H1 (cell line): ENCODE measurements at regions not wholly inside any gene's neighbourhood (a gene's known extent, or its start where the extent isn't known, plus 50 kb on each side); places are given as distances from the start of the nearest gene placed in this dataset.
A peak's percentile ranks its signal among the peaks of the same experiment; 100 is the strongest.

Experiments used
- CTCF ChIA-PET: fragments of 300-600 bp; sonication (Branson Sonifier 250); formaldehyde crosslinking; loops from one replicate; lab custom pipeline; 2021; ENCODE audit not compliant: partially characterized antibody; lab: Charles Lee
- POLR2A ChIA-PET: fragments of 300-600 bp; sonication (Branson Sonifier 250); formaldehyde crosslinking; loops from one replicate; lab custom pipeline; 2021; ENCODE audit warnings: inconsistent platforms; ENCODE audit not compliant: partially characterized antibody; lab: Charles Lee
- DNase-seq, 2 experiments: peaks; one replicate each; pipeline versions ENCODE4 v3.0.0 to v3.0.0-alpha.2; 2010 to 2022; ENCODE audit warnings: low spot score in 2 of 2, low read depth in 1 of 2, mixed read lengths in 1 of 2
- FAIRE-seq: peaks from 2 replicates; lab custom pipeline; 2011; peaks lifted over from hg19 to GRCh38; lab: Jason Lieb, UNC
- H2AFZ ChIP-seq: 2 replicates; pipeline ENCODE4 v1.8.1; 2012; ENCODE audit warnings: low read length, inconsistent platforms
- H2AK5ac ChIP-seq: 2 replicates; pipeline ENCODE4 v1.6.1; 2013; ENCODE audit warnings: low read depth, low read length
- H2BK120ac ChIP-seq: replicated peaks from 2 replicates; pipeline ENCODE3; 2013; ENCODE audit warnings: low read depth, low read length, inconsistent platforms
- H2BK12ac ChIP-seq: 2 replicates; pipeline ENCODE4 v1.6.1; 2013; ENCODE audit warnings: low read depth, low read length
- H2BK15ac ChIP-seq: 2 replicates; pipeline ENCODE4 v1.6.1; 2013; ENCODE audit warnings: low read length
- H2BK20ac ChIP-seq: 2 replicates; pipeline ENCODE4 v1.6.1; 2013; ENCODE audit warnings: low read length
- H2BK5ac ChIP-seq: 2 replicates; pipeline ENCODE4 v1.6.1; 2013; ENCODE audit warnings: low read depth, low read length
- H3K14ac ChIP-seq: 2 replicates; pipeline ENCODE4 v1.6.1; 2013; ENCODE audit warnings: inconsistent platforms; ENCODE audit not compliant: insufficient read length
- H3K18ac ChIP-seq: 2 replicates; pipeline ENCODE4 v1.6.1; 2013; ENCODE audit warnings: low read length; ENCODE audit errors: extremely low read depth
- H3K23ac ChIP-seq: 2 replicates; pipeline ENCODE4 v1.6.1; 2013; ENCODE audit warnings: inconsistent platforms; ENCODE audit not compliant: insufficient read length
- H3K23me2 ChIP-seq: 2 replicates; pipeline ENCODE4 v1.6.1; 2013; ENCODE audit warnings: low read depth, low read length
- H3K27ac ChIP-seq: 2 replicates; pipeline ENCODE4 v1.6.1; 2011; ENCODE audit warnings: low read depth, low read length, inconsistent platforms
- H3K27me3 ChIP-seq, 4 experiments: replicated peaks in 1 of 4; 1 replicate in 1 of 4; 2 replicates in 3 of 4; pipeline versions ENCODE4 v1.6.1 to v1.8.1; 2011 to 2013; ENCODE audit warnings: low read length in 3 of 4, mild to moderate bottlenecking in 3 of 4, inconsistent platforms in 2 of 4, mixed read lengths in 2 of 4, moderate library complexity in 1 of 4; ENCODE audit not compliant: control insufficient read depth in 3 of 4, insufficient read depth in 3 of 4; ENCODE audit errors: extremely low read depth in 1 of 4
- H3K36me3 ChIP-seq, 4 experiments: 2 replicates each; pipeline versions ENCODE4 v1.6.1 to v1.8.1; 2011 to 2013; ENCODE audit warnings: mild to moderate bottlenecking in 4 of 4, low read length in 3 of 4, moderate library complexity in 2 of 4, control low read depth in 1 of 4, inconsistent platforms in 1 of 4; ENCODE audit not compliant: insufficient read depth in 4 of 4, control insufficient read depth in 2 of 4
- H3K4ac ChIP-seq: replicated peaks from 2 replicates; pipeline ENCODE3; 2013; ENCODE audit warnings: low read length, low read depth, mixed read lengths, inconsistent platforms; ENCODE audit not compliant: insufficient read length
- H3K4me1 ChIP-seq, 4 experiments: replicated peaks in 1 of 4; 1 replicate in 1 of 4; 2 replicates in 3 of 4; pipeline versions ENCODE4 v1.6.1 to v1.8.1; 2011 to 2013; ENCODE audit warnings: low read length in 3 of 4, inconsistent platforms in 2 of 4, mixed read lengths in 1 of 4; ENCODE audit not compliant: insufficient read depth in 4 of 4, control insufficient read depth in 3 of 4
- H3K4me2 ChIP-seq, 2 experiments: 2 replicates each; pipeline versions ENCODE4 v1.6.1 to v1.8.1; 2011 to 2013; ENCODE audit warnings: low read depth in 2 of 2, low read length in 2 of 2, control low read depth in 1 of 2, inconsistent platforms in 1 of 2, mild to moderate bottlenecking in 1 of 2; ENCODE audit not compliant: insufficient read depth in 1 of 2
- H3K4me3 ChIP-seq, 4 experiments: fragments of 200-600, 300-600 bp in 1 of 4; sonication (generic), shearing (Covaris generic), sonication (Bioruptor Twin) in 1 of 4; 2 replicates each; pipeline versions ENCODE4 v1.5.1 to v1.8.1; 2011 to 2016; ENCODE audit warnings: low read length in 4 of 4, low read depth in 3 of 4, control low read depth in 2 of 4, inconsistent platforms in 2 of 4, mild to moderate bottlenecking in 2 of 4, mixed read lengths in 1 of 4, moderate library complexity in 1 of 4; ENCODE audit not compliant: insufficient read depth in 2 of 4; ENCODE audit errors: extremely low read depth in 1 of 4
- H3K56ac ChIP-seq: replicated peaks from 2 replicates; pipeline ENCODE3; 2013; ENCODE audit warnings: low read depth, mild to moderate bottlenecking, mixed read lengths, low read length, inconsistent platforms; ENCODE audit not compliant: insufficient read length
- H3K79me1 ChIP-seq: 2 replicates; pipeline ENCODE4 v1.6.1; 2013; ENCODE audit warnings: low read depth, low read length, control low read depth
- H3K79me2 ChIP-seq, 2 experiments: 2 replicates each; pipeline versions ENCODE4 v1.6.1 to v1.8.1; 2012 to 2013; ENCODE audit warnings: low read length in 2 of 2, mild to moderate bottlenecking in 2 of 2, inconsistent platforms in 1 of 2; ENCODE audit not compliant: insufficient read depth in 2 of 2, control insufficient read depth in 1 of 2
- H3K9ac ChIP-seq, 4 experiments: replicated peaks in 1 of 4; 1 replicate in 1 of 4; 2 replicates in 3 of 4; pipeline versions ENCODE4 v1.6.1 to v1.8.1; 2011 to 2013; ENCODE audit warnings: low read depth in 3 of 4, low read length in 3 of 4, control low read depth in 2 of 4, mild to moderate bottlenecking in 2 of 4, moderate library complexity in 2 of 4, inconsistent platforms in 1 of 4; ENCODE audit errors: extremely low read depth in 1 of 4
- H3K9me3 ChIP-seq, 2 experiments: 2 replicates each; pipeline versions ENCODE4 v1.6.1 to v1.8.1; 2012 to 2013; ENCODE audit warnings: mild to moderate bottlenecking in 2 of 2, moderate library complexity in 2 of 2, control low read depth in 1 of 2, inconsistent platforms in 1 of 2, low read depth in 1 of 2, low read length in 1 of 2, mixed read lengths in 1 of 2; ENCODE audit not compliant: insufficient read depth in 2 of 2
- H4K20me1 ChIP-seq, 2 experiments: replicated peaks in 1 of 2; 2 replicates each; pipeline versions ENCODE3 to v1.8.1; 2011 to 2013; ENCODE audit warnings: inconsistent platforms in 2 of 2, low read length in 2 of 2, mild to moderate bottlenecking in 1 of 2; ENCODE audit not compliant: insufficient read depth in 2 of 2, control insufficient read depth in 1 of 2
- H4K5ac ChIP-seq: 2 replicates; pipeline ENCODE4 v1.6.1; 2013; ENCODE audit warnings: low read length, low read depth, mixed read lengths, inconsistent platforms; ENCODE audit not compliant: insufficient read length
- H4K8ac ChIP-seq: 2 replicates; pipeline ENCODE4 v1.8.0; 2013; ENCODE audit warnings: mild to moderate bottlenecking, moderate library complexity, low read length, inconsistent platforms; ENCODE audit not compliant: insufficient read depth; ENCODE audit errors: extremely low read depth
- H4K91ac ChIP-seq: replicated peaks from 2 replicates; pipeline ENCODE3; 2013; ENCODE audit warnings: low read length, mixed read lengths, inconsistent platforms; ENCODE audit not compliant: insufficient read length
- KDM1A ChIP-seq: fragments of 200-600, 300-600 bp; sonication (generic); IDR thresholded peaks from 2 replicates; pipeline ENCODE4 v1.7.1; 2016; ENCODE audit warnings: mild to moderate bottlenecking, low read length, borderline replicate concordance
- NANOG ChIP-seq: IDR thresholded peaks from 2 replicates; pipeline ENCODE4 v1.6.1; 2011; ENCODE audit warnings: low read length, low read depth, mild to moderate bottlenecking, inconsistent platforms; ENCODE audit not compliant: insufficient read depth, poor library complexity, severe bottlenecking
- SRF ChIP-seq: IDR thresholded peaks from 2 replicates; pipeline ENCODE4 v1.6.1; 2011; ENCODE audit warnings: mild to moderate bottlenecking, low read depth, low read length, moderate library complexity
- WGBS, 2 experiments: shearing (Covaris generic) in 1 of 2; methylation state at CpG; one replicate each; pipeline versions ENCODE4 v1.1.6 to v1.1.7; 2013 to 2015; ENCODE audit warnings: low lambda C conversion rate in 2 of 2, mixed read lengths in 2 of 2, inconsistent platforms in 1 of 2, low coverage in 1 of 2, missing lambda C conversion rate in 1 of 2; ENCODE audit not compliant: insufficient replicate concordance in 2 of 2, insufficient coverage in 1 of 2, insufficient read length in 1 of 2; ENCODE audit errors: extremely low coverage in 1 of 2, missing lambda C conversion rate in 1 of 2; 5-methylcytosine and 5-hydroxymethylcytosine counted together

DNA sequence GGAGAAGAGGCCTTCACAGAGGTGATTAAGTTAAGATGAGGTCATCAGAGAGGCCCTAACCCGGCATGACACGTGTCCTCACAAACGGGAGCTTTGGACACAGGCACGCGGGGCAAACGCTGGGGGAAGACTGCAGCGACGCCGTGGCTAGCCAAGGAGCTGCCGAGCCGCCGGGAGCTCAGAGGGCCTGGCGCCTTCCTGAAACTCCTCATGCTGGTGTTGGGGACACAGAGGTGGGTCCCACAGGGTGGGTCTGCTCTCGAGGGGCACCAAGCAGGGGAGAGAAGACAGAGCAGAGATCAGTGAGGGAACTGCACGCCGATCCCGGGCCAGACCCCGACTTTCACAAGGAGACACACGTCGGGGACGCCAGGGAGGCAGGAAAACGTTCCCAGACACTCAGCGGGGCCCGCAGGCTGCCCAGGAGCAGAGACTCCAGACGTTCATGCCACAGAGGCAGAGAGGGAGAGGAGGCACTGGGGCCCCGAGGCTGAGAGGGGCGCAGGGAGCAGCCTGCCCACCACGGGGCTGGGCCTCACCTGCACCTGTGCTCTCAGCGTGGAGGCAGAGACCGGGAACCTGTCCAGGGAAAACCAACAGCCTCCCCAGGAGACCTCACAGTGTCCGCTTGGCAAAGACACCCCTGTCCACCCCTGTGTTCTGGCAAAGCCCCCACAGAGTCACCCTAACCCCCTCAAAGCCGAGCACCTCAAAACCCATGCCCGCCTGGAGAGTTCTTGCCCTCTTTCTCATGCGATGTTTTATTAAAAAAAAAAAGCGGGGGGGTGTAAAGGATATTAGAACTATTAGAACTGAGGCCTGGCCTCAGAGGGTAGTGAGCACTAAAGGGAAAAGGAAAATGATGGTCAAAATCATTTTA, 103.8 kb downstream of the PDGFA start:
- H3K23ac ChIP-seq: no peak overlapping the region
- FAIRE-seq (no peak), DNase-seq (peak in 1 of 2 experiments; percentile 44)
- 90% methylated on average over 29 of the region's 35 CpGs; no CpG with 5 or more reads in 1 of the 2 experiments for WGBS, 2 experiments
- H3K56ac ChIP-seq: no peak overlapping the region
- H4K8ac ChIP-seq: no peak overlapping the region
- H3K4me3 ChIP-seq: no peak overlapping the region
- H2BK12ac ChIP-seq: no peak overlapping the region
- H3K4ac ChIP-seq: no peak overlapping the region
- no peak overlapping the region for H2BK120ac ChIP-seq
- H3K14ac ChIP-seq: no peak overlapping the region
- peaks cover 9 to 12% of the 10 kb centered on the region in 2 experiments for H3K9me3 ChIP-seq
- H2BK15ac ChIP-seq: no peak overlapping the region
- no peak overlapping the region for H3K9ac ChIP-seq
- H2AFZ ChIP-seq: no peak overlapping the region
- H4K5ac ChIP-seq: no peak overlapping the region
- no peak for TF ChIP-seq KDM1A
- TF ChIP-seq NANOG: no peak
- TF ChIP-seq SRF: no peak
- H4K20me1 ChIP-seq: no peaks in the 10 kb centered on the region
- H3K79me1 ChIP-seq: no peaks in the 10 kb centered on the region
- H3K27me3 ChIP-seq: no peaks in the 10 kb centered on the region
- no peak overlapping the region for H4K91ac ChIP-seq
- H3K18ac ChIP-seq: no peak overlapping the region
- no peak overlapping the region for H3K27ac ChIP-seq
- no peaks in the 10 kb centered on the region for H3K79me2 ChIP-seq
- H3K4me1 ChIP-seq: peaks cover 0 to 3% (median 2%) of the 10 kb centered on the region in 4 experiments; a peak in 4 of 7 replicates
- H2BK20ac ChIP-seq: no peak overlapping the region
- no peak overlapping the region for H3K4me2 ChIP-seq
- H2BK5ac ChIP-seq: no peak overlapping the region
- POLR2A ChIA-PET: no interaction called here
- CTCF ChIA-PET: interaction anchor here (1.0 to 1.9 kb wide), 3 partner anchors 11 to 25 kb away, joined by 3 to 5 read pairs (median 5); no protein-coding TSS in a partner anchor
- no peaks in the 10 kb centered on the region for H3K23me2 ChIP-seq
- no peak overlapping the region for H2AK5ac ChIP-seq
- no peaks in the 10 kb centered on the region for H3K36me3 ChIP-seq
